DMS53 (cell line): ENCODE measurements at regions not wholly inside any gene's neighbourhood (a gene's known extent, or its start where the extent isn't known, plus 50 kb on each side); places are given as distances from the start of the nearest gene placed in this dataset.
"Not testable (repeated sequence)": the region's sequence is repeated elsewhere in the genome, so short reads cannot be mapped to it uniquely, and the experiment has no call there.

Experiments
- DNase-seq: peaks from one replicate; lab custom pipeline; 2025; lab: John Stamatoyannopoulos, UW

DNA sequence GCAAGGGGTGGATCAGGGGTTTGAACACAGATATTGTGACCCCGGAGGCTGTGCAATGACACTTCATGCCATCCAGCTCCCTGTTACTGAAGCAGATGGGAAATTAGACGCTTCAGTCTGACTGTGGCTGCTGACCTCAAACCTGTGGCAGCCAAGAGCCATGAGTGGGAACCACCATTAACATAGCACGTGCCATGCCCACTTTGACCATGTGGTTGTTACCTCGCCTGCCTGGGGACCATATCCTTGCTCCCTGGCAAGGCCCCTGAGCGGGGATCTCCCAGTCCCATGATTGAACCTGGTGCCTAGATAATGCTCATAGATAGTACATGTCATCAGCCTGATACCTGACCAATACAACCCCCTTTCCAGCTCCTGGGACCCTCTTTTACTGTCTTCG is 68.9 kb downstream of the CYP26B1 start:
- no peak for DNase-seq

GRCh38 chr2:72077702-72078169 is 69.9 kb downstream of the CYP26B1 start:
- peak; percentile 87 for DNase-seq

GRCh38 chr2:72073373-72073772 is 74.3 kb downstream of the CYP26B1 start:
- not testable (repeated sequence) for DNase-seq

DNA sequence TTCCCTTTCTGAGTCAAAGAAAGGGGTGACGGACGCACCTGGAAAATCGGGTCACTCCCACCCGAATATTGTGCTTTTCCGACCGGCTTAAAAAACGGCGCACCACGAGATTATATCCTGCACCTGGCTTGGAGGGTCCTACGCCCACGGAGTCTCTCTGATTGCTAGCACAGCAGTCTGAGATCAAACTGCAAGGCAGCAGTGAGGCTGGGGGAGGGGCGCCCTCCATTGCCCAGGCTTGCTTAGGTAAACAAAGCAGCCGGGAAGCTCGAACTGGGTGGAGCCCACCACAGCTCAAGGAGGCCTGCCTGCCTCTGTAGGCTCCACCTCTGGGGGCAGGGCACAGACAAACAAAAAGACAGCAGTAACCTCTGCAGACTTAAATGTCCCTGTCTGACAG is 83.5 kb downstream of the CYP26B1 start:
- not testable (repeated sequence) for DNase-seq

DNA sequence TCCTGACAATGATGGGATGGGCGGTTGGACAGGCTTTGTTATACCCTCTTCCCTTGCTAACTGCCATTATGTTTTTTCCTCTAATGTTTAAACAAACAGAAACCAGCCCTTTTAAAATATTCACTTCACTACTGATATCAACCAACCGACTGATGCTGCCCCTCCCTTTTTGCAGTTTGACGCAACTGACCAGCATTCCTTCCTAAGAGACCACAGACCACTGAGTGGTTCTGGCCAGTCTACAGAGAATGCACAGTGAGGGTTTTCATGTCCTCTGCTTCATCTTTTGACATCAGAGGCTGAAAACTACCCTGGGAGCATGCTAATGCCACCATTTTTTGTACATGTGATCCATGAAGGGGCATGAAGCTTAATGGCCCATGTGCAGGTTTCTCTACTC is 85.3 kb downstream of the CYP26B1 start:
- no peak for DNase-seq

DNA sequence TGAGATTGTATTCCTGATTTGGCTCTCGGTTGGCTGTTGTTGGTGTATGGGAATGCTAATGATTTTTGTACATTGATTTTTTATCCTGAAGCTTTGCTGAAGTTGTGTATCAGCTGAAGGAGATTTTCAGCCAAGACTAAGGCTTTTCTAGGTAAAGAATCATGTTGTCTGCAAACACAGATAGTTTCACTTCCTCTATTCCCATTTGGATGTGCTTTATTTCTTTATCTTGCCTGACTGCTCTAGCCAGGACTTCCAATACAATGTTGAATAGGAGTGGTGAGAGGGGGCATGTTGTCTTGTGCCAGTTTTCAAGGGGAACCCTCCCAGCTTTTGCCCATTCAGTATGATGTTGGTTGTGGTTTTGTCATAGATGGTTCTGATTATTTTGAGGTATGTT is 90.4 kb downstream of the CYP26B1 start:
- no peak for DNase-seq

DNA sequence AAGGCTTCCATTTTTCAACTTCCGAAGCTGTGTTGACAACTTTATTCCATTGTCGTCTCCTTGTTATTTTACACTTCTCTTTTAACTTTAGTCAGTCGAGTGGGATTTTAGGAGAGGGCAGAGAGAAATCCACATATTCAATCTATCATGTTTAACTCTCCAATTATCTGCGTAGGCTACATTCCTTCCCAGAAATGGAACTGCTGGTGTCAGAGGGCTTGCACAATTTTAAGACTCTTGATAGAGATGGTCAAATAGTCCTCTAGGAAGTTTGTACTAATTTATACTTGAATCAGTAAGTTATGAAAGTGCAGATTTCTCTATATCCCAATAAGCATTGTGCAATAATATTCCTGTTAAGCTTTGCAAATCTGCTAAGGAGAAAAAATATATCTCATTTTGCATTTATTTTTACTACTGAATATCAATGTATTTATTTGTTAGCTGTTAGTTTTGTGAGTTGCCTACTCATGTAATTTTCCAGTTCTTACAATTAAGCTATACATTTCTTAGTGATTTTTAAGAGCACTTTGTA is 95.6 kb downstream of the CYP26B1 start:
- DNase-seq = no peak

DNA sequence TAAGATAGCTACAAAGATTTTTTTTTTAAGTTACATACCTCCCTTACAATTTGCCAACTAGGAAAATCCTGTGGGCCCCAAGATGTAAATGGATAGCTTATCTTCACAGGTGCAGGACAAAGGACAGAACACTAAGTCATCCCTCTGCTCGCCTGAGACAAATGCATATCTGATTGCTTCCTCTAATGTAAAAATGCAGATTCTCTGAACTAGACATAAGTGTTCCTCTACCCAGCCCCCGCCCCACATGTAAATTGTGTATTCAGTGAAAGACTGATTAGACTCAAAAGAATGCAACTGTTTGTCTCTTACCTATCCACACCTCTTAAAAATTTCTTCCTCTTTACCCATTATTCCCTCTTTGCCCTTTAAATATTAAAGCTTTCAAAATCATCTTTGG is 96.5 kb downstream of the CYP26B1 start:
- DNase-seq = no peak

GRCh38 chr2:72050734-72051133 is 96.9 kb downstream of the CYP26B1 start:
- DNase-seq = no peak

GRCh38 chr2:72048881-72049477 is 98.7 kb downstream of the CYP26B1 start:
- no peak for DNase-seq

DNA sequence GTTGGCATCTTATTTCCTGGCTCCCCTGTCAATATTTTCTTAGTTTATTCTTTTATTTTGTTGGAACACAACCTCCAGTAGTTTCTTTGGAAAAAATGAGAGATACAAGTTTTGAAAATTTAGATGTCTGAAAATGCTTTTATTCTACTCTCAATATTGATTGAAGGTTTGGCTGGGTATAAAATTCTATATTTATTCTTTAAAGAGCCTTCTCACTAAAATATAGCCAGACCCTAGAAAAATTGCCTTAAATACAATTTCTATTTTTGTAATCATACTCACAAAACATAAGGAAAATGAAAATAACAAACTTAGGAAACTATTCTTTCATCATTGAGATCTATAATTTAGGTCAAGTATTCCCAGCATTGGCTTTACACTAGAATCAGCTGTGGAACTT is 103.7 kb downstream of the CYP26B1 start:
- DNase-seq = no peak

DNA sequence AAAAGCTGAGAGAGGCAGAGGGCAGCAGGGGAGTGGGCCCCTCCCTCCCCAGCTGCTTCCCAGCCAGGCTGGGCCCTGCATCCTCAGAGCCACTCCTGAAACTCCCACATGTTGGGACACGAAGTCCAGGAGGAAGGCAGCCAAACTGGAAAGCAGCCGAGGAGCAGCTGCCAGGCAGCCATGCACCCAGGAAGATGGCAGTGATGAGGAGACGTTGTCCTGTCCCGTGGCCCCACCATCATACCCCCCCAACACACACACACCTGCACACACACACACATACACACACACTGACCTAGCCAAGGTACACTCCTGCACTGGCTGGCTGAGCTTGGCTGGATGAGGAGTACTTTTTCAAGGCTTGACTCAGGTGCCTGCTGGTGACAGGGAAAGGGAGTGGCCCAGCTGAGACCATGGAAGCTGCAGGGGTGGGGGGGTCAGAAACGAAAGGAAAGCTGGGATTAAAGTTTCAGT is 106.0 kb downstream of the CYP26B1 start:
- DNase-seq = no peak

DNA sequence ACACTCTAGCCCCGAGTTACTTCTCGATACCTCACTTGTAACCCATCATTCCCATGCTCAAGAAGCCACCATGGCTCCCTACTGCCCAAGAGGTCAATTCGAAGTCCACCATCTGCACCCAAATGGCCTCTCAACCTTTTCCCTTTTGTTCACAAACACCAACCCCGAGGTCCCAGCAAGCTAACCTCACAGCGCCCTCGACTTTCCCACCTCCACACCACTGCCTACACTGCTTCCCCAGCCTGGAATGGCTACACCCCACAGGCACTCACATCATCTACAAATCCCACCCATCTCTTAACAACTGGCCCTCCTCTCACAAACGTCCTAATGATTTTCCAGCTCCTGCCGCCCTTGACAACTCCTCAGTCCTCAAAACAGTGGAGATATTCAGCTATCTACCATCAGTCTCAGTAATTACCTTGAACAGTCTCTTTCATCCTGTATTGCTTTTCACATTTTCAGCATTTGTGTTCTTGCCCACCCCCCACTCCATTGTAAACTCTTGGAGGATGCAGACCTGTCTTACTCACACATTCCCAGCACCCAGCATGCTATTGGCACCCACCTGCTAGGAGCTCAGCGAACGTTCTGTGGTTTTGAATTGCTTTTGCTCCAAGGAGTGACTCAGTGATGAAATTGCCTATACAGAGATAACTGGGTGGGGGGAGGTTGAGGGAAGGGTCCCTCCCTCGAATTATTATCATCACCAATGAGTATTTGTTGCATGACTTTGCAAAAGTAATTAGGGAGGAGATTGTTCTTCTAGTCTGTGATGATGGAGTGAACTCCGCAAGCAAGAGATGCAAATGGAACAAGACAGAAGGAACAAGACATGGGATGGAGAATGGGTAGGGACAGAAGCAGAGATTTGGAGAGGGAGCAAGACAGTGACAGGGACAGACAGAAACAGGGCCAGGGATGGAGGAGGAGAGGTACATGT is 106.8 kb downstream of the CYP26B1 start:
- no peak for DNase-seq

- no peak for DNase-seq
Measured at GRCh38 chr2:72038524-72038923, 109.1 kb downstream of the CYP26B1 start.

DNA sequence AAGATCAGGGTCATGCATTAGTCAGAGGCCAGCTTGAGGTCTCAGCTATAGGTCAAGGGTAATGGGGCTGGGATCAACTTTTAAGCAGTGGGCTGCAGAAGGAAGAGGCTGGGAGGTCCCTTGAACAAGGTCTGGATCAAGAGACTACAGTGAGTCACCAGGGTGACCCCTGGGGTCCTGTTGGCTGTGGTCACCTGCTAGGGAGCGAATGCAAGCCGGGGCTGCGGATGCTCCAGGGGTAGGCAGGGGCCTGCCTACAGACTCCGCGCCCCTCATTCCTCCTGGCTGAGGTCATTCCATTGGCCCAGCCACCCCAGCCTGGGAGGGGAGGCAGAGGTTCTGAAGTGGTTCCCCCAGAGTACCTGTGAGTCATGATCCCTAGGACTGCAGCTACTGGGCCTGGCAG is 110.4 kb downstream of the CYP26B1 start:
- DNase-seq = no peak

DNA sequence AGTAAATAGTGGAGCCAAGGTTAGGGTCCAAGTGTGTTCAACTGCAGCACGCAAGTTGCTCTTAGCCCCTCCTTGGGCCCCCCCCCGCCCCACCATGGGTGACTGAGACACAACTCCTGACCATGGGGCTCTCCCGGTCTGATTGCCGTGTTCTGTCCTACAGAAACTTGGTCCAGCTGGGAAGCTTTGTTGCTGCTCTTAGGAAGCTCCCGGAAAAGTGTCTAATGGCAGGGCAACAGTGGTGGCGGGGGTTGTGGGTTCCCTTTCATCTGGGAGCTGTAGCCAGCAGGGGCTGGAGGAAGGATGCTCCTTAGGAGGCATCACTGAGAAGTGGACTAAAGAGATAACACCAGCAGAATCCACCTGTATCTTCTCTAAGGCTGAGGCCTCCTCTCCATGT is 111.1 kb downstream of the CYP26B1 start:
- no peak for DNase-seq

DNA sequence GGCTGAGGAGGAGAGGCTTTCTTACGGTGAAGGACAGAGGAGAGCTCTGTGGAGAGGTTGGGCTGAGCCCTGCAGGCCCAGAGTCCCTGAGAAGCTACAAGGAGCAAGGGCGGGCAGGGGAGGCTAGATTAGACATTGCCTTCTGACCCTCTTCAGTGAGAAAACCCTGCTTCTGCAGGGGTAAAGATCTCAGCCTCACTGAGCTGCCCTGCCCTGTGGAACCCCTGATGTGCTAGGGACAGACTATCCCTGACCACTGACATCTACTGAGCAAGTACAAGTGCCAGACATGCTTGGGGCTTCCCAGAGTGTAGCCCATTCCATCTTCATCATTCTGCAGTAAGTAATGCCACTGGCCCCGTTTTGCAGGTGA is 111.5 kb downstream of the CYP26B1 start:
- DNase-seq = no peak

DNA sequence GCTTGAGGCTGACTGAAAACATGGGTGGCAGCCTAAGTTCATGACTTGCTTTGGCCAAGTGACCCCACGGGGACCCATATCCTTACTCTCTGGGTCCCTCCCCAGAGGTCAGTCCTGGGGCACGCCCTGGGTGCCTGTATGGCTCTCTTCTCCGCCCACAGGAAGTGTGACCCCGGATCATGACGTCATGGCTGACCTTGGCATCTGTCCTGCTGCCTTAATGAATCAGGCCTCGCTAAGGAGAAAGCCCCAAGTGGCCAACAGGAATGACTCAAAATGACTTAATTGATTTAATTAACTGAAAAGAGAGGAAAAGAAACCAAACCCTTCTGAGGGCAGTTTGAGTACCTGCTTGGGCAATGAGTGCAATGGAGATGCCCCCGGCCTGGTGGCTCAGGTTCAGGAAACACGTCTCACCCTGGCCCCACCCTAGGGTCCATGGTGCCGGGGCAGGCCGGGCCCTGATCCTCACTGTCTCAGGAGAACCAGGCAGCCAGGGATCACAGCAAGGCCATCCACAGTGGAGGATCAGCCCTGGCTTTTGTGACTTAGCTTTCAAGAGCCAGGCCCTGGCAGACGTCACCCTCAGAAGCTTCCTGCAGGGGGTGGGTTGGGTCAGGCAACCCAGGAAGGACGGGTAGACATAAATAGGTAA is 112.0 kb downstream of the CYP26B1 start:
- DNase-seq = peak; percentile 34

DNA sequence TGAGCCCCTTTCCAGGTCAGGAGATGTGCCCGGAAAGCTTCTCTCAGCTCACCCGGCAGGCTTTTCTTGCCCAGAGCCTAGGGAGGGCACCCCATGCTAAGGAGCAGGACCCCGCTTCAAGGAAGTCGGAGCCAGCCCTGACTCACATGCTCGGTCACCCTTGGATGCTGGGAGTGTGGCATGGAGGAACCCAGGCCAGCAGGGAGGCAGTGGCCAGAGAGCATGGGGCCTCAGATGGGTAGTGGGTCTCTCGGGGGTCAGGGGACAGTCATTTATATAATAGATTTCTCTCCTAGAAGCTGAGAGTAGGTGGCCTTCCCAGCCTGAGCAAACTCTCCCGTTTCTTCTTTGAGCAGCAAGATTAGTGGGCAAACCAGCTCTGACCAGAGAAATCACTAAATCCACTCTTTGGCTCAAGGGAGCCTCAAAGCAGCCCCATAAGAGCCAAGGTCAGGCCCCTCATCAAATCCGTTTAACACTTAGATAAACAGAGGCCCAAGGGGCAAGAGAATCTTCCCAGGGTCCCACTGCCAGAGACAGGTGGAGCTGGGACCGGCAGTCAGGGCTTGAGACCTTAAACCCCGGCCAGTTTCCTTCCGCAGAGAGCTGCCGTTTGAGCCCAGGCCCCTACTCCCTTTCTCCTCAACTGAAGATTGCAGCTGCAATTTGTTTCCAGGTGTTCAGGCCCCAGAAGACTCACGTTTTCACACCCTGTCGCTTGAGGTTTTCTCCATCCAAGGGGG is 113.1 kb downstream of the CYP26B1 start:
- DNase-seq = no peak

- DNase-seq = no peak
Measured at GRCh38 chr2:72033636-72034035, 114.0 kb downstream of the CYP26B1 start.

DNA sequence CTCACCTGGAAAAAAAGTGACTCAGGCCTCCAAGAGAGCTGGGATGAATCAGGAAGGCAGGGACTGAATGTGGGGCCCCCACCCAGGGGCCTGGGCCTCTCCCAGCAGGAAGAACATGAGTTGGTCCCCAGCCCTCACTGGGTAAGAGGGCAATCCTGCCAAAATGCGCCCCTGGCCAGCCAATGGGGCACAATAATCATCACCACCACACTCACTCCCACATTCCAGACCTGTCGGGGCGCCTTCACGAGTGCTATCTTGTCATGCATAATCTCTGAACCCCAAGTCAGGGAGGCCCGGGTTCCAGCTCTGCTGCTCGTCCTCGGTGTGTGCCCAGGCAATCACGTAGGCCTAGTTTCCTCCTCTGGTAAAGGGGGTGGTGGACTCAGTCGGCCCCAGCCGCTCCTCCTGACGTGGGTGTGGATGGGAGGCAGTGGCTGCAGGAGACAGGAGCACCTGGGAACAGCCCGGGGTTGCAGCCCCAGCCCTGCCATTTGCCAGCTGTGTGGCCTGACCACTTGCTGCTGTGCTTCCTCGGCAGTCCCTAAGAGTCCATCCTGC is 115.1 kb downstream of the CYP26B1 start:
- no peak for DNase-seq
